ENCODE measurements at regions not wholly inside any gene's neighbourhood (a gene's known extent, or its start where the extent isn't known, plus 50 kb on each side); places are given as distances from the start of the nearest gene placed in this dataset.
A peak's percentile ranks its signal among the peaks of the same experiment; 100 is the strongest.
"Not testable (repeated sequence)": the region's sequence is repeated elsewhere in the genome, so short reads cannot be mapped to it uniquely, and the experiment has no call there.

DNA sequence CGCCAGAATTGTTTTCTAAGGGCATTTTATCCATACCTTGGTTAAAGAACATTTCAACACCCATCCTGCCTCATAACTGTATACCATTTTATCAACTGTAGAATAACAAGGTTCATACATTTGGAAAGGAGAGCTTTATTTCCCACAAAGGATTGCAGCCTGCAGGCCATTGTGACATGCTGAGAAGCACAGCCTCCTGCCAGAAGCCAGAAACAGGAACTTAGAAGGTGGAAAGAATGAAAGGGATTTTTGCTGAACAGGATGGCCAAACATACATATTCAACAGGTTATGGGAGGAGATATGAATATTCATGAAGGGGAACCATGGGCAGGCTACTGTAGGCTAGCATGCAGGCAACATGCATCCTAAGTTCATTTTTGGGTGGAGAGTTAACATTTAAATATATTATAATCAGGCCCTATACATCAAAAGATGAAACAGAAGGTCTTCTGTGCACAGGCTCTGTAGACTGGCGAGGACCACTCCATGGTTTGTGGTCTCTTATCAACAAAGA, 59.9 kb upstream of the DIRAS2 start:
- ATAC-seq (no peak), DNase-seq (no peak)
- Histone ChIP-seq H3K9me3 (ENCODE audit: control insufficient read depth, insufficient read depth, low read length) (no peaks in the 10 kb centered on the region), H3K4me1 (ENCODE audit: control insufficient read depth, insufficient read depth, low read length) (no peaks in the 10 kb centered on the region), H3K36me3 (ENCODE audit: control insufficient read depth, insufficient read depth, low read length) (no peaks in the 10 kb centered on the region), H3K27ac (ENCODE audit: low read length) (no peak overlapping the region), H3K4me3 (ENCODE audit: low read length) (no peak overlapping the region), H3K27me3 (ENCODE audit: control insufficient read depth, insufficient read depth, low read length) (no peaks in the 10 kb centered on the region)
- intact Hi-C loops (cut with micrococcal nuclease): no loop called here
- Mint-ChIP-seq H3K4me1 (no peaks in the 10 kb centered on the region), H3K27me3 (ENCODE audit: low read depth in 2 of 2) (peaks cover 28 to 37% of the 10 kb centered on the region in 2 donors), H3K36me3 (no peaks in the 10 kb centered on the region), H3K4me3 (no peak overlapping the region), H3K27ac (no peak overlapping the region), H3K9me3 (no peaks in the 10 kb centered on the region)
- WGBS (ENCODE audit: insufficient coverage): 82% methylated on average over 2 of the region's 2 CpGs
- TF ChIP-seq CTCF (IDR thresholded peaks at IDR 0.05): no peak

GRCh38 chr9:90698871-90699440, 56.3 kb upstream of the DIRAS2 start:
- H3K4me3 Mint-ChIP-seq: no peak overlapping the region
- Histone ChIP-seq H3K4me1 (ENCODE audit: control insufficient read depth, insufficient read depth, low read length) (no peaks in the 10 kb centered on the region), H3K9me3 (ENCODE audit: control insufficient read depth, insufficient read depth, low read length) (no peaks in the 10 kb centered on the region), H3K36me3 (ENCODE audit: control insufficient read depth, insufficient read depth, low read length) (no peaks in the 10 kb centered on the region), H3K27ac (ENCODE audit: low read length) (no peak overlapping the region), H3K4me3 (ENCODE audit: low read length) (no peak overlapping the region), H3K27me3 (ENCODE audit: control insufficient read depth, insufficient read depth, low read length) (no peaks in the 10 kb centered on the region)
- no peaks in the 10 kb centered on the region for H3K36me3 Mint-ChIP-seq
- no peaks in the 10 kb centered on the region for H3K4me1 Mint-ChIP-seq
- intact Hi-C loops (cut with micrococcal nuclease): no loop called here
- no peak for DNase-seq
- WGBS (ENCODE audit: insufficient coverage): 88% methylated on average over 4 of the region's 6 CpGs
- TF ChIP-seq CTCF (IDR thresholded peaks at IDR 0.05): no peak
- ATAC-seq: no peak
- H3K9me3 Mint-ChIP-seq: no peaks in the 10 kb centered on the region
- H3K27me3 Mint-ChIP-seq (ENCODE audit: low read depth in 2 of 2): peaks cover 23 to 28% of the 10 kb centered on the region in 2 donors
- H3K27ac Mint-ChIP-seq: no peak overlapping the region

GRCh38 chr9:90697808-90698207, 55.2 kb upstream of the DIRAS2 start:
- H3K4me1 ChIP-seq (ENCODE audit: control insufficient read depth, insufficient read depth, low read length): no peaks in the 10 kb centered on the region
- H3K27me3 Mint-ChIP-seq (ENCODE audit: low read depth in 2 of 2): peaks cover 23 to 25% of the 10 kb centered on the region in 2 donors
- WGBS (ENCODE audit: insufficient coverage): 81% methylated on average over 5 of the region's 5 CpGs

DNA sequence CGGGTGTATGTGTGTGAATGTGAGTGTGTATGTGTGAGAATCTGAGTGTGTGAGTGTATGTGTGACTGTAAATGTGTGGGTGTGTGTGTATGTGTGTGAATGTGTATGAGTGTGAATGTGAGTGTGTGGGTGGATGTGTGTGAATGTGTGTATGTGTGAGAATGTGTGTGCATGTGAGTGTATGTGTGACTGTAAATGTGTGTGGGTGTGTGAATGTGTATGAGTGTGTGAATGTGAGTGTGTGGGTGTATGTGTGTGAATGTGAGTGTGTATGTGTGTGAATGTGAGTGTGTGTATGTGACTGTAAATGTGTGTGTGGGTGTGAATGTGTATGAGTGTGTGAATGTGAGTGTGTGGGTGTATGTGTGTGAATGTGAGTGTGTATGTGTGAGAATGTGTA, 51.6 kb upstream of the DIRAS2 start:
- H3K27me3 Mint-ChIP-seq (ENCODE audit: low read depth in 2 of 2): peaks cover 0 to 12% of the 10 kb centered on the region in 2 donors
- H3K4me1 Mint-ChIP-seq; H3K4me3 Mint-ChIP-seq; H3K4me3 ChIP-seq (ENCODE audit: low read length); H3K9me3 ChIP-seq (ENCODE audit: control insufficient read depth, insufficient read depth, low read length); H3K27ac Mint-ChIP-seq; H3K27me3 ChIP-seq (ENCODE audit: control insufficient read depth, insufficient read depth, low read length); H3K4me1 ChIP-seq (ENCODE audit: control insufficient read depth, insufficient read depth, low read length); intact Hi-C loops (cut with micrococcal nuclease); H3K36me3 ChIP-seq (ENCODE audit: control insufficient read depth, insufficient read depth, low read length); H3K9me3 Mint-ChIP-seq; DNase-seq; H3K36me3 Mint-ChIP-seq; H3K27ac ChIP-seq (ENCODE audit: low read length): not testable (repeated sequence)
- 98% methylated on average over 1 of the region's 1 CpG for WGBS (ENCODE audit: insufficient coverage)
- peak in 1 of 3 donors; percentile 14 for ATAC-seq

More at GRCh38 chr9:90697808-90698207, 55.2 kb upstream of the DIRAS2 start:
- Histone ChIP-seq H3K9me3 (ENCODE audit: control insufficient read depth, insufficient read depth, low read length) (no peaks in the 10 kb centered on the region), H3K27ac (ENCODE audit: low read length) (no peak overlapping the region), H3K36me3 (ENCODE audit: control insufficient read depth, insufficient read depth, low read length) (no peaks in the 10 kb centered on the region), H3K27me3 (ENCODE audit: control insufficient read depth, insufficient read depth, low read length) (no peaks in the 10 kb centered on the region), H3K4me3 (ENCODE audit: low read length) (no peak overlapping the region)
- intact Hi-C loops (cut with micrococcal nuclease): no loop called here
- DNase-seq (no peak), ATAC-seq (no peak)
- TF ChIP-seq CTCF (IDR thresholded peaks at IDR 0.05): no peak
- Mint-ChIP-seq H3K36me3 (no peaks in the 10 kb centered on the region), H3K4me3 (no peak overlapping the region), H3K9me3 (no peaks in the 10 kb centered on the region), H3K27ac (no peak overlapping the region), H3K4me1 (no peaks in the 10 kb centered on the region)
